ENCODE measurements at regions not wholly inside any gene's neighbourhood (a gene's known extent, or its start where the extent isn't known, plus 50 kb on each side); places are given as distances from the start of the nearest gene placed in this dataset.

- TF ChIP-seq EZH2phosphoT487 (IDR thresholded peaks at IDR 0.05; ENCODE audit: insufficient read depth, low read depth), result no peak
- TF ChIP-seq EZH2 (IDR thresholded peaks at IDR 0.05; ENCODE audit: insufficient read depth, poor library complexity, severe bottlenecking), result no peak
Observed at GRCh38 chr22:47967831-47968230, 1205.4 kb downstream of the TBC1D22A start.
